ENCODE measurements at regions not wholly inside any gene's neighbourhood (a gene's known extent, or its start where the extent isn't known, plus 50 kb on each side); places are given as distances from the start of the nearest gene placed in this dataset.
"Not testable (repeated sequence)": the region's sequence is repeated elsewhere in the genome, so short reads cannot be mapped to it uniquely, and the experiment has no call there.

DNA sequence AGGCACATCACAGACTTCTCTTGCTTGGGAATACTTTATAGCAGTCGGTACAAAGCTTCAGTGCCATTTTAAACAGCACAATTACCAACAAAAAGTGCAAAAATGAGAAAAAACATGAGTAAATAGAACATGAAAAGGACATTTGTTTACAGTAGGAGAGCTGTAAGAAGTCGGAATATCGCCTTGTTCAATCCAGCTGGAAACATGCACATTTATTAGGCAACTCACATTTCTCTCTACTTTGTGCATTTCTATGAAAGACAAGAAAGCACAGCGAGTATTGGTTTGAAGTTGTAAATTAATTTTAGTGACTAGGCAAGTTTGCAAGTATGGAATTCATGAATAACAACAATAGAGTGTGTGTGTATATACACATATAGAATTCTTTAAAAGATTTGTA is 484.7 kb downstream of the DACH1 start:
- DNase-seq, result no peak

DNA sequence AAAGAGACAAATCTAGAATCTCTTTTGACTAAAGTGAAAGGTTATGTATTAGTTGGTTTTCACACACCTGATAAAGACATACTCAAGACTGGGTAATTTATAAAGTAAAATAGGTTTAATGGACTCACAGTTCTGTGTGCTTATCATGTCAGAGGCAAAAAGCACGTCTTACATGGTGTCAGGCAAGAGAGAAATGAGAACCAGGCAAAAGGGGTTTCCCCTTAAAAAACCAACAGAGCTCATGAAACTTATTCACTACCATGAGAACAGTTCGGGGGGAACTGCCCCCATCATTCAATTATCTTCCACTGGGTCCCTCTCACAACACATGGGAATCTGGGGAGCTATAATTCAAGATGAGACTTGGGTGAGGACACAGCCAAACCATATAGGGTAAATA is 486.8 kb downstream of the DACH1 start:
- no peak for DNase-seq

DNA sequence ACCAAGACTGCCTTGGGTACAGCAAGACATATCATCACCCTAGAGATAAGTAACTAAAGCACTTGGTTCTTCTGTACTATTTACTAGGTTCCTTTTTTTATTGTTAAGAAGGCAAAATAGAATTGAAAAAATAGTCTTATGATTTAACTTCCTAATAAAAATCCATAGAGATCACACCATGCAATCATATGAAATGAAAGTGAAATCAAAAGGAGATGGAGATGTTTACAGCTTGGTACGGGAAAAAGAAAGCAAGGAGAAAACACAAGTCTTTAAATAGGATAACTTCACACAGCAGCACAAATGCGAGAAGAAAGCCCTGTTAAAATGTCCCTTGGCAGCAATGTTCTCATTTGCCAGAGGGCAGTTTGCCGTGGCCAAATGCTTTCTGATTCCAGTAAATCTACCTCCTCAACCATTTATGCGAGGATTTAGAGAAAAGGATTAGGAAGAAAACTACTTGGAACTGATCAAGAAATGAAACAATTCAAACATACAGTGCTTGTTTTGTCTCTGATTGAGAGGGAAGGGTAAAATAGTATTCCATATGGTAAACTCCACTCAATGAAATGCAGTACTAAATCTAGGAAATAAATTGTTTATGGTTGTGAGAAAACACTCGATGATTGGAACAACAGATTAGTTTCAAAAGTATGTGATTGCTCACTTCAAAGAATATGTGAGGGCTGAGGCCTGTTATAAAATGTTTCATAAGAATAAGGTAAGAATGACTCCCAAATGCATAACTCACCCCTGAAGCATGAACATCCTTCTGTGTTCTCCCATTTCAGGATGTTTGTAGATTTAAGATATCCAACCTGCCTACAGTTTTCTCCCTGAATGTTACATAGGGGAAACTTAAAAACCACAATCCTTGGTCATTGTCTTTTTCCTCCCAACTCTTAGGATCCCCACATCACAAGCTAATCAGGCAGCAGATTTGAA is 487.8 kb downstream of the DACH1 start:
- no peak for DNase-seq

DNA sequence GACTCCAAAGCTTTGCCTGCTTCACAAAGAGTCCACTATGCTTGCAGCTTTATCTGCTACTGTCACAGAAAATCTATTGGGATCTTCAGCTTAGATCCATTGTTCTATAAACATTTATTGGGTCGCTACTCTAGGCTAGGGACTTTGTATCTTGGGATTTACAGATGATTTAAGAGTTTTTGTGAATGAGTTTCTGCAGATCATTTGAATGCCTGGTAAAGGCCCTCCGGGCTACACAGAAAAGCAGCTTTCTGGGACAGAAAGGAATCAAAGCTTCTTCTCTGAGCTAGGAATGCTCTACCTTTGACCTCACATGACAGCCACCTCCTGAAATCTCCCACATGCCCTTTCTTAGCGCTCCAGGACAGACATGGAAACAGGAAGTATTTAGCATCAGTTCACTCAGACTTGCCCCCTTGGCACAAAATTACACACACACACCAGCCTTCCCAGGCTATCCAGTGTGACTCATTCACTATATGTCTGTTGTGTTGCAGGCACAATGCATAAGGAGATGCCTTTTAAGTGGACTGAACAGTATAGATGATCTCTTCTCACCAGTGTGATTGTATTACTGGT is 492.4 kb downstream of the DACH1 start:
- DNase-seq, result no peak

DNA sequence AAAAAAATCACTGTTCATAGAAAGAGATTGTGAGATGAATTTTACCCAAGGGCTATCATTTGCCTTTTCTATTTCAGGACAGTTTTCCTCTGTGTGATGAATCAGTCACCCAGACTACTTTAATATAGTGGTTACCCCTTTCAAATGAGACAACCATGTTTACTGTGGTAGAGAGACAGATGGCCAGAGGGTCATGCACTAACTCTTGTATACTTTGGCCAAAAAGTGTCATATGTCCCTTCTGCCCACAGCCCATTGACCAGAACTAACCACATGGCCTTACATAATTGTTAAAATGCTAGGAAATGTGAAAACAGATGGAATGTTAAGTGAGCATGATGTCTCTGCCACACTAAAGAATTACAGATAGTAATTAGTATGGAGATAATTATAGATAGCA is 498.7 kb downstream of the DACH1 start:
- no peak for DNase-seq

DNA sequence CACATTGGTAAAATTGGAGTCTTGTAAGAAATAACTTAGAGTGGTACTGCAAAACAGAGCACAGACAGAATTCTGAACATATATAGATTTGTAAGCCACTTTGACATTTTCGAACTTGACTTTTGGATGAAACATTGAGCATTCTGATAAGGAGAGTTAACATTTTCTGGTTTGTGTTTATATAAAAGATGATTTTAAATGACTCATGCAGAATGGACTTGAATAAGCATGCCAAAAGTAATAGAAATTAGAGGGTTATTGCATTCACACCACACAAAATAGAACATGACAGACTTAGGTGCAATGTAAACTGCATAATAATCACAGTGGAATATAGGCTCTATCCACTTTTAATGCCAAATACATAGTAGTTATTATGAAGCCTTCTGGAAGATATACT is 507.0 kb downstream of the DACH1 start:
- DNase-seq, result no peak

DNA sequence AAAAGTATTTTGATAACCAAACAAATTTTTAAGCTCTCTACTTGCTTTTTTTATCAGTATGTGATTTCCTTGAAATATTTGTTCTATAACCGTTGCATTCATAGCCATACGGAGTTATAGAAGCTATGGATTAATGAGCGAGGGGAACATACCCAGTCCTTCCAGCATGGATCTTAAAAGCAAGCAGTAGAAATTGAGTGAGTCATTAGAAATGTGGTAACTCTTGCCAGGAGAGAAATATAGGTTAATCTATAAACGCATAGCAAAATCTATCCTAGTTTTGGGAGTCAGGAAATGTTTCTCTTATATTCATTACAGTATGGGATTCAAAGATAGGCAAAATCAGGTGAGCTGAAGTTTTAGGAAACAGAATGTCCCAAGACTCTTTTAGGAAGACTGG is 507.4 kb downstream of the DACH1 start:
- no peak for DNase-seq

DNA sequence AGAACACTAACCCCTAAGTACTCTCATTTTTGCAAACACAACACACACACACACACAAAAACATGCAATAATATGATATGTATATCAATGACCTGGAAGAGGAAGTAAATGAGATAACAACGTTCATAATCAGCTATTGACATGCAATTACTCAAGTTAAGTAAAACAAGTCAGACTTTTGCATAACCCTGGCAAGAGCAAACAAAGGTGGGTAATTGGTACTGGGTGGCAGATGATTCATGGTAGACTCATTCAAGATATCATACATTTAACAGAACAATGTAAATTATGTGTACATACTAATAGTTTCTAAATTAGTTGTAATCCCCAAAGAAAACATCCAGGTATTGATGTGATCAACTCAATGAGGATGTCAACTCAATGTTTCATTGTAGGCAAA is 508.8 kb downstream of the DACH1 start:
- no peak for DNase-seq

DNA sequence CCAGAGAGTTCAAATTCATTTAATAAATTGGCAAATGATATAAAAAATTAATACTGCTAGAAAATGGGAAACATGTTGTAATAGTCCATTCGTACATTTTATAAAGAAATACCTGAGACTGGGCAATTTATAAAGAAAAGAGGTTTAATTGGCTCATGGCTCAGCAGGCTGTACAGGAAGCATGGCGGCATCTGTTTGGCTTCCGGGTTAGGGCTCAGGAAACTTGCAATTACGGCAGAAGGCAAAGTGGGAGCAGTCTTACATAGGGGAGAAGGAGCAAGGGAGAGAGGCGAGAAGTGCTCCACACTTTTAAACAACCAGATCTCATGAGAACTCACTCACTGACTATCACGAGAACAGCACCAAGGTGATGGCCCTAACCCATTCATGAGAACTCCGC is 512.0 kb downstream of the DACH1 start:
- DNase-seq, result no peak

DNA sequence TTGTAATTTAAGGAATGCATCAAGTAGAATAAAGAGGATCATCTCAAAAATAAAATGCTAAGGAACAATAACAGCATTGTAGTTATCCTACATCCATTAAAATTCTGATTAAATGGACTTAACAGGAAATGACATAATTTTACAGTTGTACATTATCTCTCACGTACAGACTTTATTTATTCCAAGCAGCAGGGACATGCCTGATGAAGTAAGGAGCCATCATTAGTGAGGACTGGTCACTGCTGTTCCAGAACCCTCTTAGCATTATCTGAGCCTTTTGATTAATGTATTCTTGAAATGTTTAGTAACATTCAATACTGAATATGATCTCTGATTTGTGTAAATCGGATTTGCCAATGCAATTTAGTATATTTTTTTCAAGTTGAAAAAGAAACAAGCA is 516.1 kb downstream of the DACH1 start:
- no peak for DNase-seq

DNA sequence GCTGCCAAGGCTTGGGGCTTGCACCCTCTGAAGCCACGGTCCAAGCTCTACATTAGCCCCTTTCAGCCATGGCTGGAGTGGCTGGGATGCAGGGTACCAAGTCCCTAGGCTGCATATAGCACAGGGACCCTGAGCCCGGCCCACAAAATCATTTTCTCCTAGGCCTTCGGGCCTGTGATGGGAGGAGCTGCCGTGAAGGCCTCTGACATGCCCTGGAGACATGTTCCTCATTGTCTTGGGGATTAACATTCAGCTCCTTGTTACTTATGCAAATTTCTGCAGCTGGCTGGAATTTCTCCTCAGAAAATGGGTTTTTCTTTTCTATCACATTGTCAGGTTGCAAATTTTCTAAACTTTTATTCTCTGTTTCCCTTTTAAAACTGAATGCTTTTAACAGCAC is 521.1 kb downstream of the DACH1 start:
- DNase-seq, result not testable (repeated sequence)

DNA sequence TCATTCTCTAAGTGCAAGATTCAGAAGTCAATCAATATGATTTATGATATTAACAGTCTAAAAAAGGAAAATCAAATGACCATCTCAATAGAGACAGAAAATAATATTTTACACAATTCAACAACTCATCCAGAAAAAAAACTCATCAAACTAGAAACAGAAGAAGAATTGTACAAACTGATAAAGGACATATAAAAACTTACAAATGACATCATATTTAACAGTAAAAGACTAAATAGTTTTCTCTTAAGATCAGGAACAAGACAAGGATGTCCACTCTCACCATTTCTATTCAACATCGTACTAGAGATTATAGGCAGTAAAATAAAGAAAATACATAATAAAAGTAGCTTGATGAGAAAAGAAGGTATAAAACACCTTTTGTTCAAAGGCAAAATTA is 527.3 kb downstream of the DACH1 start:
- DNase-seq, result no peak

DNA sequence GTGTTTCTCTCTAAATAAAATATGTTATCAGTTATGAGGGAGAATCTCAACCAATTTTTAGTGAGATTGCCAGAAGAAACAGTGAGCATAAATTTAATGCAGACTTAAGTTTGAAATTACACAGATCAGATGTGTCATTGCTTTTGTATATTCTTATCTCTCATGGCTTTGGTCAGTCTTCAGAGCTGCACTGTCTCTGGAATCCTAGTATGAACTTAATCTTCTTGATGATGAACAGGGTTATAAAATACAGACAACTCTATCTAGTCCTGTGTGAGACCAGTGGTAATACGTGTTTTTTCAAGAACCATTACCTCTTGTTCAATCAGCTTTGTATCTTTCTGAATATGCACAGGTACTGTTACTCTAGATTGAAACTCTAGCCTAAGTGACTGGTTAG is 528.0 kb downstream of the DACH1 start:
- no peak for DNase-seq

DNA sequence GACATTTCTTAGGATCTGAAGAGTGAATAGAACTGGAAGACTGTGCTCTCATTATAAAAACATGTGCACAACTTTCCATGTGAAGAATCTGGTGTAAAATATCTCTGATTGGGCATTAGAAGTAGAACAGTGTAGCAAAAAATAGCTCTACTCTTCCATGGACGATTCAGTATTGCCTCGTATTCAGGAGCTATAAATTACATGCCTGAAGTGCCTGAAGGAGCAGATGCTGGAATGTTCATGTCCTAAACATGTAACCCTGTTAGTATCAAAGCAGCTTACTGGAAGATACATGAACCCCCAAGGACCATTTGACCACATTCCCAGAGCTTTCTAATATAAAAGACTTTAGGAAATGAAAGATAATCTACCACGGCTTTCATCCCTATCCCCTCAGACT is 528.9 kb downstream of the DACH1 start:
- no peak for DNase-seq

DNA sequence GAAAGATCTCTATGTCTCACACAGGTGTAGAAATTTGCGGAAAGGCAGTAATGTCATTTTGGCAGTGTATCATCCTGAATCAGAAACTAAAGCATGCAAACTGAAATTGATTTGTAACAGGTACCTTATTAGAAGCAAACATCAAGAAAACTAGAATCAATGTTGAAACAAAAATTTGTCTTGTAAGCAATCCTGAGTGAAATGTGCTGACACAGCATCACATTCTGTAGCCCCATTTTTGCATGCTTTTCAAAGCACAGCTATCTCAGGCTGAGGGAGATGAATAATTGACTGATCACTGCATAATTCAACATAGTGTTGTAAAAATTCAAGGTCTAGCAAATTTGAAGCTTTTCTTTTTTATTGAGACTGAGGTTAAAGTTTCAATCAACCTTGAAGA is 539.7 kb downstream of the DACH1 start:
- no peak for DNase-seq

DNA sequence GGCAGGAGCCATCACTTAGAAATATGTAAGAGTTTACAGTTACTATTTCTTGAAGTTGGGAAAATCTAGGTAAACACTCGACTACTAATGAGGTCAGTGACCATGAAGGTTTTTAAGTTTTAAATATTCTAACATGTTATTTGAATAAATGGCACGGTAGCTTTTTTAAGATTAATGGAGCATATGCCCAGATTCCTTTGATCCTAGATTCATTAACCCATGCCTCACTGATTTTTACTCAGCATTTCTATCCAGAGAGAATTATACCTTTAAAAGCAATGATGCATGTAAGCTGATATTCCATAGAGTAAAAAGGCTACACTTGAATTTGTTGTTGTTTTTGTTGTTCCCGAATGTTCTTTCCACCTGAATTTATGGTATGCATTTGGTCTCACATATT is 541.4 kb downstream of the DACH1 start:
- DNase-seq, result no peak

DNA sequence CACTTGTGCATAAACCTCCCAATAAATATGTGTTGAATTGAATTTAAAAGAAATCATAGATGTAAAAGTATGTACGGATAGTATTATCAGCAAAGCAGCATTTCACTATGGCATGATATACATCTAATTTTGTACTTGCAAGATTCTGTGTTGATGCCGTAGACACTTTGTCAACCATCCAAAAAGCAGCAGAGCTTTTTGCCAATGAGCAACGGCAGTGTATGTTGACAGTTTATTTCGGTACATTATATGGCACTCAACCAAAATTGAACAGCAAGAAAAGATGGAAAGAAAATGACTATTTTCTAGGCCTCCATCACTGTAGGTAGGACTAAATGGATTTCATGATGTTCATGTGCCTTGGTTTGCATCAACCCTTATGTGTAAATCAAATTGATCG is 543.7 kb downstream of the DACH1 start:
- no peak for DNase-seq

DNA sequence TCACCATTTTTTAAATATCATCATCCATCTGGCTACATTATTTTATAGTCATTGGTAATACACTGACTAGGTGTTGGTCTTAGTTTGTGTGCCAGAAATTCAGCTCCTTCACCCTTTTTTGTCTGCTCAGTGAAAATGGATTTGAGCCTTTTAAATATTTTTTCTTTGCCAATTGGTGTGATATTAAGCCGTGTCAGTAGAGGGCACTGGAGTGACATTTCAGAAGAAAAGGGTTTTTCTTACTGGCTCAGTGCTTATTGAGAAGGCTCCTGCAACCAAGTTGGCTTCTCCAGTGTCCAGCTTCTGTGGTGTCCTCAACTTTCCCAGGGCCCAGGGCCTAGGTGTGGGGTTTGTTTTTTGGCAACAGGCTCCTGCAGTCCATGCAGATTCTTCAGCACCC is 546.6 kb downstream of the DACH1 start:
- no peak for DNase-seq

DNA sequence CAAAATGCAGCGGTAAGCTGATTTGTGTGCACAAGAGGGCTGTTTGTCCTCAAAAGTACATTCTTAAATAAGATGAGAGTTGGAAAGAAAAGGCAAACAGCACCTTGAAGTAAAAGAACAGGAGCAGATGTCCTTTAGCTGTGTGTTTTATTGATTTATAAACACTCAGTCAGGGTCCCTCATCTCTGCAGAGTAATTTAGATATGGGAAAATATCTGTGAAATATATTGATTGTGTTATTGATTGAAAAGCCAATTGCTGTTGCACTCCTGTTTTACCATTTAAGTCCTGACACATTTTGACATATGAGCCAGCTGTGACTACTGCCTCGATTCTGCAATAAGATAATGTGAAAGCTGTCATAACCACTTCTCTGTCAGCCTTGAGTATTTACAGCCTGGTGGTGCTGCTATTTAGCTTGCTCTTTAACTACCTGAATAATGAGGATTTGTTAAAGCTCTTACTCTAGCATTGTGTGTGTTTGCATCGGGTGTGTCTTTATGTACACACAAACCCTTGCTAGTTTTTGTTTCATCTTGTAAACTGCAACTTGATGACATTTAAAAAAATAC is 550.1 kb downstream of the DACH1 start:
- DNase-seq, result no peak

DNA sequence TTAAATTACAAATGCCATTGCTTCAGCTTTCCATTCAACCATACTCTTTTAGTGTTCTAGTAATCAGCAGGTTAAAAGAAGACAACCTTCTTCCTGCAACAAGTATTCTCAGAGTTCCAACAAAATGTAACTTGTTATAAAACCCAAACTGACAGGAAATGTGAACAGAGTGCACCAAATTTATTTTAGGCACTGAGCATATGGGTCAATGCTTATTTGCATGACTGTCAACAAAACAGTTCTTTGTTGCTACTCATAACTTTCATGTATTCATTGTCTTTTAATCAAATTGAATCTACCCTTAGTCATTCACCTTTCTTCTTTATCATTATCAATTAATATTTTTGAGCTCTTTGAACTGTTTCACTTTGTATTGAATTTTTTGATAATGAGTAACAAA is 554.1 kb downstream of the DACH1 start:
- no peak for DNase-seq

DNA sequence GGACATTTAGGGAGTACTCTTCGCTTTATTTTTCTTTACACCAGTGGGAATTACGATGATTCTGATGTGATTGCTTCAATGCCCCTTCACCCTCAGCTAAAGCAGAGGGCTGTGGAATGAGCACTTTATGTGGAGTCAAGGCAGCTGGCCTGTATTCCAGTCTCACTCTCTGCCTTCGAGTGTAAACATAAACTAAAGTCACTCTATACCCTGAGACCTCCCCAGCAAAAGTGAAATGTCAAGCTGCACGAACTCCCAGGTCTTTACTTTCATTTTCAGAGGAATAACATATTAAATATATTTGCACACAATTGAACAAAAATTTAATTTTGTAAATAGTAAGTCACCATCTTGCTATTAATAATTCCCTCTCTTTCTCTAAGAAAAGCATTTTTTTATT is 557.1 kb downstream of the DACH1 start:
- DNase-seq, result no peak

DNA sequence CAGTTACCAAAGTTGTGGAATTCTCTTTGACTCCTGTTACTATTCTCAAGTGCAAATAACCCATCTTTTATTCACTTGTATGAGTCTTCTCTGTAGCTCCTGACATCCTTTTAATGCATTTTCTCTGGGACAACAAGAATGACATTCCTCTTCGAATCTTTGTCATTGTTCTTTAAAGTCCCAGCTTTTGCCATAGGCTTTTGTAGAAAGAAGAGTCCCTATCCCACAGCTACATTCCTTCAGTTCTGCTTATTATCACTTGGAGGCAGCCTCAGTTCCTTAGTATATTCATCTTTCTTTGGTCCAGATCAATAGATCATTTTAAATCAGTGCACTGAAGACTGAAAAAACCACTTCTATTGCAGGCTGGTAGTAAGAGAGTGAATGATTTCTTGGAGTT is 560.2 kb downstream of the DACH1 start:
- DNase-seq, result no peak

DNA sequence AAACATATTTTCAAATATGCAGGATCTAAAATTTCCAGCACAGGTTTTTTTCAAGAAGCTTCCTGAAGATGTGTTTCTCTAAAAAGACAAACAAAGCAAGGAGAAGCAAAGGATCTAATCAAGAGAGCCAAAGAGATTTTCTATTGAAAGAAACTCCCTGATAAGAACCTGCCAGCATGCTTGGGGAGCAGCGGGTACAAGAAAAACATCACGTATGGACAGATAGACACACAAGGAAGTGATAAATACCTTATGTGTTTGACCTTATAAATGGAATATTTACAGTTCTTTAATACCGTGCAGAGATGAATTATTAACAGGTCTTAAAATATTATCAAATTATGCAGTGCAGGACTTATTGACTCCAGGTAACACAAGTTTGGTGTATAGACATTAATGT is 562.1 kb downstream of the DACH1 start:
- no peak for DNase-seq

DNA sequence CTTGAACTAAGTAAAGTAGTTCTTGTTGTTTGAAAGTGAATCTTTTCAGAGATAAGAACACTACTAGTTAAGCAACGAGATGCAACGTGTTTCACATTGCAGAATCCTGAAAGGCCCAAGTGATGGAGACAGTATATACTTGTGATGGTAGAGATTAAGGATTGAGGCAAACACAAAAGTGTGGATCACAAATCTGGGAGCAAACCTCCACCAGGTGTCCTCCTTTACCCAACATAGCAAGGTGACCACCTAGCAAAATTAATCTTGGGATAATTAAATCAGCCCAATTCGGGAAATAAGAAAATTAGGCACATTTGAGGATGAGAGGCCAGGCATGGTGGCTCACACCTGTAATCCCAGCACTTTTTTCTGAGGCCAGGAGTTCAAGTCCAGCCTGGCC is 563.9 kb downstream of the DACH1 start:
- DNase-seq, result no peak

DNA sequence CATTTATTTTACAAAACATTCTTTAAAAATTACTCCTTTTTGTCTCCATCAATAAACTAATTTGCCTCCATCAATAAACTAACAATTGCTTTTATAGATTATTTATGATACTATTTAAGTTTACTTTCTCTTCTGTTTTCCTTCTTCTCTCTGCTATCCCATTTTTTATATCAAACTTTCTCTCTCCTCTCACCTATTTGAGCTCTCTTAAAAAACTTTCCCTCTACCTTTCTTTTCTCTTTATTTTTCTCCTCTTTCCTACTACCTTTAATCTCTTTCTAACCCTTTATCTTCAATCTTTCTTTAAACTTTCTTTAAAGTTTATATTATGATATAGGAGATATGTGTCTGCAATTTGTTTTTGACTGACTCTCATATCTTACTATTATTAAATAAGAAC is 566.4 kb downstream of the DACH1 start:
- no peak for DNase-seq

All from GDM1 (cell line).